CD4-positive, alpha-beta T cell treated with Interferon gamma for 1 hour (primary cell): ENCODE measurements at regions not wholly inside any gene's neighbourhood (a gene's known extent, or its start where the extent isn't known, plus 50 kb on each side); places are given as distances from the start of the nearest gene placed in this dataset.

Experiments used
- DNase-seq: peaks from one replicate; pipeline ENCODE4 v3.0.0-alpha.2; 2020

DNA sequence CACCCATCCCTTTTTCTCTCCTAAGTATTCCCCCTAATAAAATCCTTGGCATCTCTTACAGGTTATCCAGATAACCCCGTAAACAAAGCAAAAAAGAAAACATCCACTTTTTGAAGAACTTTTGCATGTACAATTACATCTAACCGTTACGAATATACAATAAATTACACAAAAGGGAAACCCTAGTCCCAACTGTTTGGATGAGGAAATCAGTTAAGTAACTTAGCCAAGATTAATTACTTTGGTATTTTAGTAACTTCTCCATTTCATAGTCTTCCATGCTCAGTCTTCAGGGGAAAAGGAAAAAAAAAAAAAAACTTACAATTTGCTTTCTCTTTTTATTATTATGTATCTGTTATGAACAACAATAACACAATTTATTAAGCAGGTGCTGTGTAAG is 212.9 kb downstream of the ACTL7B start:
- DNase-seq = no peak

DNA sequence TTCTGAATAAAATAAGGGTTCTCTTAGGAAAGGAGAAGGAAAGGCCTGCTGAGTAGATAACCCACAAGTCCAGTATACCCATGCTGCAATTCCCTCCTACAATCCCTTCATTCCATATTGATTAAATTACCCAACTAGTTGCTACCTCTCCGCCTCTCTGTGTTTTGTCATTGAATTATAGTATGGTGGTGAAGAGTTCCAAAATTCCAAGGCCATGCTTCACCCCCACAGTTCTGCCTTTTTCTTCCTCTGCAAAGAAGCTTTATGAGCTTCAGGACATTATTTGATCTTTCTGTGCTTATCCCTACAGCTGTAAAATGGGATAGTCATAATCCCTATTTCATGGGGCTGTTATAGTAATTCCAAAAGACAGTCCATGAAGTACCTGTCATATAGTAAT is 215.6 kb downstream of the ACTL7B start:
- DNase-seq = no peak

DNA sequence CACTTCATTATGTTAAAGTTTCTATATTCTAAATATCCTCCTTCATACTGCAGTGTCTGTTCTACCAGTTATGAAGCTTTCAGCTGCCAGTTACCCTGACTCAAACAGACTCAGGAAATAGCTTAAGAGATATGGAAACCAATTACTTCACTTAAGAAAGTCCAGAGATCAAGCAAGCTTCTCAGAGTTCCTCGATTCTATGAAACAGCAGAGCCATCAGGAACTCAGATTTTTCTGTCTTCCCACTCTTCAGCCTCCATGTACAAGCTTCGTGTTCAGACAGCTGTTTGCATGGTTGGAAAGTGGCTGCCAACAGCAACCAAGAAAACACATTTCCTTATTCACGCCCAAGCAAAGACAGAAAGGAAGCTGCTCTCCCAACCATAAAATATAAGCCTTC is 216.1 kb downstream of the ACTL7B start:
- DNase-seq = no peak

DNA sequence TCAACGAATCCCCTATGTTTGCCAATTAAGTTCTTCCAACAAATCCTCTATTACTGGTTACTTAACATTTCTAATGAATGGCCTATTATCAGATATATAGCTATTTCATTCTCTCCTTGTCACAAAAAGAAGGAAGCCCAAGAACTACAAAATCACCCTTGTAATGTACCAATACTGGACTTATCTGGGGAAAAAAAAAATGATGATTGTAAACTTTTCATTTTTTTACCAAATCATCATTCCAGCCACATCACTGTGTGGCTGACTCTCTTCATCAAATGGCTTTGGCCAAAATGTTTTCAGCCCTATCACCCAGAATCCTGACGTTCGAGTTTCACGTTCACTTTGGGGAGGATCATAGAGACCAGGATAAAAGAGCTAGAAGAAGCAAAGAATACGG is 216.7 kb downstream of the ACTL7B start:
- DNase-seq = no peak

DNA sequence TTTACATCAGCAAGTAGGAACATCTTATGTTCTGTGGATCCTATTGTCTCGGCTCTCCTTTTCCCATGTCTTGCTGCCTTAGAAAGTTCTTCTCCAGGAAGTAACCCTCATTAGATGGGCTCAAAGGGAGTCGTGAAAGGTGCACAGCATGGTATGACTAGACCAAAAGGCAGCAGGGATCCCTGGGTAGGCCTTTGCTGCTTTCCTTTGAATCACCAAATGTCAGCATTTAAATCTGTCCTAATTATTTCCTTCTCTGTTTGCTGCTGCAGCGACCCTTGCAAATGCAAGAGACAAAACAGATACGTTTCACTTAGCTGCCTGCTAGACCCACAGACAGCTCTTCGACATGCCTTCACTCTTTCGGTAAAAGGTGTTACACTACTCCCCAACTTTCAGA is 218.4 kb downstream of the ACTL7B start:
- no peak for DNase-seq

DNA sequence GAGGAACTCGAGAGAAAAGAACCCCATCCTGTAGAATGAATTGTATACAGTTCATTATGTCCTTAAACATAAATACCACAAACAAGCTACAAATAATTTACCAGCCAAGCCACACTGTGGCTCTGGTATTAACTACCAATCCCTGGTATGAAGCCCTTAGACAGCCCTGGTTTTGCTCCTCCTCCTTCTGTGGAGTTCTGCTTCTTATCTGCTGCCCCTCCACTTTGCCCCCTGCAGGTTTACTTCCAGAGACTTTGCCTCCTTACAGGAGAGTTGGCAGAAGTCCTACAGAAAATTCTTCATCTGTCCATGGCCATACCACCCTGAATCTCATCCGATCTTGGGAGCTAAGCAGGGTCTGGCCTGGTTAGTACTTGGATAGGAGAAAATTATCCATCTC is 219.8 kb downstream of the ACTL7B start:
- DNase-seq = no peak

DNA sequence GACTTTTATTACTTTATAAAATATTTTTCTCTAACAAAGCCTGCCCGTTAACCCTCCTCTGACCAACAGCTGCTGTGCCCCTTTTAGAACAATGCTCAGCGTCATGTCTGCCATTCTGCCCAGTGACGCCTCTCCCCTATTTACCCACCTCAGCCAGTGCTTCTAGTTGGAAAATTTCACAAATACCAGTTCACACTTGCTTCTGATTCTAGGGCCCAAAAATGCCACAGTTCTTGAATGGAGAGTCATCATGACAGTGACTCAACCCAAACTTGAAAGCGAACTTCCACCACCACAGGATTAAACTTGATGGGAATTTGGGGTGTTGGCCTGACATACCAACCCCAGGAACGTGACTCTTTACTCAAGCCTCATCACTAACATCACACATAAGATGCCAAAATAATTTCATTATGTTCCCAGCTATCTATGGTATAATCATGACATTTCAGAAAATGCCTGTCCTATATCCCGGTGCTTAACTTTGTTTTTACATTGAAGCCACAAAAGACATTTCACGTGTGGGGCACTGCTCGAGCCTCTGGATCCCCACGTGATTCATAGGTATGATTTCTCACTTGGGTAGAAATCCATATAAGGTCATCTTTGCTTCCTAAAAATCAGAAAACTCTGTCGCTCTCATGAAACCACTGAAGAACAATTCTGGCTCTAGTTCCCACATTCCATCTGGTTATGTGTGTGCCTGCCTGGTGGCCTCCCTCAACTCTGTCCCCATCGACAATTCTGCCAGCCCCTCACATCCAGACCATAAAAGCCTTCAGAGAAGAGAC is 220.9 kb downstream of the ACTL7B start:
- no peak for DNase-seq

DNA sequence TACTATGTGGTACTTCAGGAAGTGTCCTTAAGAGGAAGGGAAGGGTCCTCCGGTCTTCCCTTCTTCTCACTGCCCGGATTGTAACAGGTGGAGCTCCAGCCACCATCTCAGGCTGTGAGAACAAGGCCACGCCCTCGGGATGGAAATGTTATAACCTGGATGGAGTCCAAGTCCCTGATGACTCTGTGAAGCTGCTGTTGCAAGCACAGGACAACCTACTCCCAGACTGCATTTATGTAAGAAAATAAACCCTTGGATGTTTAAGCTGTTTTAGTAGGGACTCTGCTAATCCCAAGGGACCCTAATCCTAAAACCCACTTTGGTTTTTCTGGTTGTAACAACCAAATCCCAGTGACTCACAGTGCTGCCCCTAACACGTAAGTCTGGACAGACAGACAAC is 221.6 kb downstream of the ACTL7B start:
- no peak for DNase-seq

DNA sequence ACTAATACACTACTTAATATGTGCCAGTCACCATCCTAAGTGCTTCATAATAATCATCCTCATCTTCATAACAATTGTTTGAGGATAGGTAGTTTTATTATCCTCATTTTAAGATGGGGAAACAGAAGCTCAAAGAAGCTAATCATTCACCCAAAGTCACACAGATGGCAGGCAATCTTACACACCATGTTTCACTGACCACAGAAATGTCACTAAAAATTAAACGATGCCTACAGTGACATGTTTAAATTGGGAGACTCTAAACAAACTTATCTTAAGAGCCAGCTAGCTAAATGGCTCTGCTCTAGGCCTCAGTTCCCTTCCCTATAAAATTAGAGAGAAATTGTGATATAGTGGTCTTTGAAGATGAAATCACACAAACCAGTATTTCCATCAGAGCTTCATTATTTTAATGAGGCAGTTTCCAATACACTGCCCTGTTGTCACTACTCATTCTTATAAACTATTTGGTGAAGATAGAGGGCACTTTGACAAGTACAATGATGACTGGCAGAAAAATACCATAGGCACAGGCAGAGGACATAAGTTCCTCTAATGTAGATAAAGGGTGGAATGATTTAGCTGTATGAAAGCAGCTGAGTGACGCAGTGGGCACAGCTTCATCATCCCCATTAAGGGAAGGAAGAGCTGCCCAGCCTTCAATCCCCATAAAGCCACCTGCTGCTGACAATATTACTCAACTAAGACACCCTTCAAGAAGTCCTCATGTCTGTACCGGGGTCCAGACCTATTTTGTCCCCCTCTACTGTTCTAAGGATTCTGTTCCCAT is 224.1 kb downstream of the ACTL7B start:
- DNase-seq = peak; percentile 34

DNA sequence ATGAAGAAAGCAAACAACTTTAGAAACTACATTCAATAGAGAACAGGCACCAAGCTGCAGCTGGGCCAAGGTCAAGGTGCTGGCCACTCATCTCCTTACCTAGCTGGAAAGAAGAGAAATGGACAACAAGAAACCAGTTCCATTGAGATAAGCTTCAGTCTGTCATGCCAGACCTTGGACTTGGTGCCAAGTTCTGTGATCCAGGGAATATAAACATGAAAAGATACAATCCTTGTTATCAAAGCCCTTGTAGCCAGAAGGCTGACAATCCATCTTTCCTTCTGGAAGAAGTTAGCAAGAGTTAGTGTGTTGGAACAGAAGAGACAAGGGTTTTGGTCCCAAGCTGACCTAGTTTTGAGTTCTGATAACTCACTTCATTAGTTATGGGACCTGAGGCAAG is 227.5 kb downstream of the ACTL7B start:
- no peak for DNase-seq

DNA sequence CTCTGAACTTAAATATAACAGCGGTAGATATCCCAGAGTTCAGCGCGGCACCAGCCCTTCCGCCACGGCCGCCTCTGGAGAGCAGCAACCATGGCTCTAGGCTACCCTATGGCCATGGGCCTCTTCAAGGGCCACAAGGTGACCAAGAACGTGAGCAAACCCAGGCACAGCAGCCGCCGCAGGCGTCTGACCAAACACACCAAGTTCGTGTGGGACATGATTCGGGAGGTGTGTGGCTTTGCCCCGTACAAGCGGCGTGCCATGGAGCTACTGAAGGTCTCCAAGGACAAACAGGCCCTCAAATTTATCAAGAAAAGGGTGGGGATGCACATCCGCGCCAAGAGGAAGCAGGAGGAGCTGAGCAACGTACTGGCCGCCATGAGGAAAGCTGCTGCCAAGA is 229.0 kb downstream of the ACTL7B start:
- no peak for DNase-seq

DNA sequence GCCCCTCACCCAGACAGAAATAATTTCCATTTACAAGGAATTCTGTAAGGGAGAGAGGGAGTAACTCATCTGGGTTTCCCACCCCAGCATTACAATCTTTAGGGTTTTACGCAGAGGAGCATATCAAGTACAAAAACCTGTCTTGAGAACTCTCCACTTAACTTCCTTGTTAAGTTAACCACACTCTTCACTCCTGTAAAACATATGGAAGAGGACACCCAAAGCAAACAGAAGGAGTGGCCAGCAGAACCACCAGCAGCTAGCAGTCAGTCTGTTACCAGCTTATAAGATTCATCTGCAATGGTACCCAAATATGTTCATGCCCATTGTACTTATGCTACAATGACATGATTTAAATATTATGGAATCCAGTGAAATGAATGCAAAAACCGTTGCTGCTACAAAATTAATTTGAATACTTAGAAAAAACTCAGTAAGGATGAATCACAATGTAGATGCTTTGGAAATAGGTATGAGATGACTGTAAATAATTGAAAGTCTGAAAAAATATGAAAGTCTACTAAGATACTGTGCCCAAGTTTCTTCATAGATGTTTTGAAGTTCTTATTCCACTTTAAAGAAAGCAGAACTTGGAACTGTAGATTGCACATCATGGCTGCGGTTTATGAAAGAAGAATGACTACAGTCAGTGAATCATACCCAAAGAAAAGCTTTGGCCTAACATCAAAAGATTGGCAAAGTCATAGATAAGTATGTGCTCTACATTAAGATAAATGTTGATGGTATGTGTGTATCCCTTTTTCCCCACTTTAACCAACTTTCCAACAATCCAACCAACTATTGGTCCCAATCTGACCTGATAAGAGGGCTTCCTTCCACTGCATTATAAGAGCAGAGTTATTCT is 233.6 kb downstream of the ACTL7B start:
- no peak for DNase-seq

DNA sequence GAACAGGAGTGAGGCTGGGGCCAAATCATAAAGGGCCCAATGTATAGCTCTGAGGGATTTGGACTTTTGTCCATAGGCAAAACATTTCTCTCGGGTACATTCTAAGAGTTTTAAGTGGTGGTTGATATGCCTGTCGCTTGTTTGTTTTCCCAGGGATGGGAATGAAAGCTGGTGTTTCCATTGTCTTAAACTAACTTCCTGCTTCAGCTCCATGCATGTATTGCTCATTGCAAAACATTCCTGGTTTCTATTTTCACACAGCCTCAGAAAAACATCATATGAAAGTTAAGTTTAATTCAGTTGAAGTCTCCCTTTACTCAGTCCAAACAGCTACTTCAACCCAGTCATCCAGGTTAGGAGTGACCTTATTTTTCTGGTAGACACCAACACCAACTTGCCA is 235.0 kb downstream of the ACTL7B start:
- DNase-seq = no peak

DNA sequence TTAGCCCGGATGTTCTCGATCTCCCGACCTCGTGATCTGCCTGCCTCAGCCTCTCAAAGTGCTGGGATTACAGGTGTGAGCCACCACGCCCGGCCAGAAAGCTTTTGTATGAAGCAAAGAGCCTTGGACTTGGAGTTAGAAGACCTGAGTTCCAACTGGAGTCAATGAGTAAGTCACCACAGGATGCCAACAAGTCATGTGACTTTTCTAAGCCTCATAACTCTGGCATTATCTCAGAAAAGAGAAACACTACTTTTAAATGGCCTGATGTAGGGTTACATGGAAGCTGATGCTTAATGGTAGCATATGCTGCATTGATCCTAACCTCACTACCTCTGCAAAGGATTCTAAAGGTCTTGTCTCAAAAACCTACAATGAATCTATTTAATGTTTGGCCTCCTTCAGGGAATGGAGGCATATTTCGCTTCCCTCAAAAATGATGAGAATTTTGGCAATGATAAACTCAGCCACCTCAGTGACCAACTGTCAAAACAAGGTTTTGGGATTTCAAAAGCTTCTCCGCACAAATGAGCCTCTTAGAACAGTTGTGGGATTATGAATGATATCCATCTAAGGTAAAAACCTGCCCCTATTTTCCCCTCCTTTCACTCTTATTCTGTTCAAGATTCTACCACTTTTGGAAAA is 236.8 kb downstream of the ACTL7B start:
- no peak for DNase-seq

DNA sequence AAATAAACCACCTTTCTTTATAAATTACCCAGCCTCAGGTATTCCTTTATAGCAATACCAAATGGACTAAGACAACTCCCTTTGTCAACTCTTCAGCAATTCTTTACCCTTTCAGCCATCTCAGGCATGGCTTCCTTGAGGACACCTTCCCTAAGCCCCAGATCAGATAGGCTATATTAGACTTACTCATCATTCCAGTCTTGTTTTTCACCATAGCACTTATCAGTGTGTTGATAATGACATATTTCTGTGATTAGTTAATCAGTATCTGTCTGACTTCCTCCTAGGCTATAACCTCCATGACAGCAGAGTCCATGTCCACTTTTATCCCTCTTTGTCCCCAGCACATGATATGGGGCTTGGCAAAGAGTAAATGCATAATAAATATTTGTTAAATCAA is 238.1 kb downstream of the ACTL7B start:
- DNase-seq = no peak

DNA sequence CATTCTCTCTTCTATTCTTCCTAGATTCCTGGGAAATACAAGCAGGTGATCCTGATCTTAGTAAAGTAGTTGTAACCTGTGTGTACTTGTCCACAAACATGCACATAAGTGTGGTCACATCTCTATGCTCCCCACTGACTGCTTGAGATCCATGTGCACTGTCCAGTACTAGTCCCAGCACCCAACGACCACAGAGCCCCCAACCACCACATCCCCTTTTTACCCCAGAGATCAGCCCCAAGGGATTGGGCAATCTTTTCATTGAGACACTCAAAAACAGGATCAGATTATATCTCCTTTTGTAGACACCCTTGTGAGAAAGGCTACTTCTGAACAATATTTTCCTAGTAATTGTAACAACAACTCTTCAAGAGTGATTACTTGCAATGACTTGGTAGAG is 240.6 kb downstream of the ACTL7B start:
- DNase-seq = no peak

DNA sequence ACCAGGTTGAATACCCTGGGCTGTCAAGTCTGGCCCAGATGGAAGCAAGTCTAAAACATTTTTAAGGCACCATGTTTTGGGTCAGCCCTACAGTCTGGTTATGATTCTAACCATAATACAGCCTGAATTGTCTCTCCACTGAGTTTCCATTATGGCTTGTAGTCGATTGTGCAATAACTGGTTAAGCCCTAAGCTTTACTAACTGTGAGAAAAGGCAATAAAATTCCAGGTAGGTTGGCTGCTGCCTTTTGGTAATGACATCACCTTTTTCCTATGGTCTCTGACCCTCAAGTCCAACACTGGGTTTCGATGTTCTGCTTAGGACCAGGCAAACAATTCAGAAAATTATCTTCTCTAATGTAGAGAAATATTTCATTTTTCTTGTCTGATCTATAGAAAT is 243.3 kb downstream of the ACTL7B start:
- DNase-seq = no peak

DNA sequence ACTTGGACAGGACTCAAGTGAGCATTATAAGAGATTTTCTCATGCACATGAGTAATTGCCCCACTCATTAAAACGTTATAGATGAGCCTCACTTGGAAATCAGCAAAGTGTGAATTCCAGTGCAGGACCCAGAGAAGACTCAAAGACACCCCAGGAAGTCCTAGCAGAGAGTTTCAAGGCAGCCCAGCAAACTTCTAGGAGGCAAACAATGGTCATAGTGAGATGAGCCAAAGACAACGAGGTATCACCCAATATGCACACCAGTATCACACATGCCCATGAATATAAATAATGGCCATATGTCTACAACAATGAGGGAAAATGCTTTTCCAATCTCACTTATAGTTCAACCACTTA is 245.9 kb downstream of the ACTL7B start:
- DNase-seq = no peak

DNA sequence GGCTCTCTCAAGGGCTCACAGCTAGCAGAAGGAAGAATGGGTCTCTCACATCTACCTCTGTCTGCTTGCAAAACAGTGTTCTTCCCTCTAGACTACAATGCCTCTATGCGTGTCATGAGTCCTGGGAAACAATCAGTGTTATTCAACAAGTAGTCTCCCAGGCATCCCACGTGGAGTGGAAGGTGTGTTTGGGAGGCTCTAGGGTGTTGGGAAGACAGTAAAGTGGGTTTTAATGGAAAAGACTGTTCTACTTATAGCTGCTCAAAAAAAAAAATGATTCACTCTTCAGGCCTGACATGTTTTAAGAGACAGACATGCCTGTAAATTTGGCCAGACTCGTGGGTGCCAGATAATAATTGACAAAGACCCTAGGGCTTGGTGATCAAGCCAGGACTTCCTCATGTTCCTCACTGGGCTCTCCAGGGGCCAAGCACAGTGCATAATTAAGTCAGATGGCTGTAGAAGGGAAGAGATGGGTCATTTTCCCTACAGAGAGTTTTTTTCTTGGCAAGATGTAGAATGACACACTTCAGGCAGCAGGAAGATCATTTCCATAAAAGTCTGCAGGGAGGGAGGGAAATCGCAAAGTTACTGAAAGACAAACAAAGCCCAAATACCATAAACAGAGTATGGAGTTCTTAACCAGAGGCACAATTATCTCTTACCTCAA is 246.4 kb downstream of the ACTL7B start:
- no peak for DNase-seq

DNA sequence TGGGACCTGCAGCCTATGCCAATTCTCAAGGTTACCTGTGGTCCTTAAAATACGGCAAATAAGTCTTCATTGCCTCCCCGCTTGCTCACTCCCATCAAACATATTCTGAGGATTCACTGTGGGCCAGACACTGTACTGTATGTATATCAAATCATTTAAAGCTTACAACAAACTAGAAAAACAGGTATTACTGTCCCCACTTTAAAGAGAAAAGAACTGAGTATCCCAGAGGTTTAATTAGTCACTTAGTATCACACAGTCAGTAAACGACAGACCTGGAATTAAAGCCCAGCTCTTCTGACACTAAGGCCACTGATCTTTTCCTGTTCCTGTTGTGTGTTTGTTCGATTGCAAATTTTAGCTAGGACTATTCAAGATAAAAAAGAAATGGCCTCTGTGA is 248.2 kb downstream of the ACTL7B start:
- DNase-seq = no peak

DNA sequence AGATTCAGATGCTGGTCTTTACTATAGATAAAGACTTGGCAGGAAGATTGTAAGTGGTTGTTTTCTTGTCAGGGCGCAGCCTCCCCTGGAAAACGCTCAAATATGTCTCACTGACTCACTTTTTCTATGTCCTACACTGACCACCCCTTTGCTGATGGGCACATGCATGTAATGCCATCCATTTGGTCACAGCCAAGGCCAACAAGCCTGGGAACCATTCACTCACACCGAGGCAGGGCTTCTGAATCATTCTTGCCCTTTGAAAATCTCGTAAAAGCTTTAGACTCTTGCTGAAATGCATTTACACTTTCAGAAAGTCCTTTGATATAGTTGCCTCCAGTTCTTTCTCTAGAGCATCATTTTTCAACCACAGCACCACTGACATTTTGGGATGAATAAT is 249.4 kb downstream of the ACTL7B start:
- DNase-seq = no peak

DNA sequence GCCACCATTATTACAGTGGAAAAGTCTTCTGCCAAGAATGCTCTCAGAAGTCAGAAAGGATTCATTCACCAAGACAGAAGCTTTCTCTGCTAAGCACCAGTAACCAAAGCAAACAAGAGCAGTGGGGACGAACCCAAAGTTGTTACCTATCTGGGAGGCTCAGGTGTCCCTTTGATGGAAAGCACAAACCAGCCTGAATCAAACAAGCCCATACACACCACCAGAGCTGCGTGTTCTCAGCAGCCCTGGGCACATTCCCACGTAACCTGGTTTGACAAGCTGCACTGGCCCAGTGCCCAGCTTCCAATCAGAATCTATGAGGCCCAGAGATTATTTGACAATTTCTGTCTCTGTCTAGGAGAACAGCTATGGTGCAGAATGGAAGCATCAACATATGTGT is 252.6 kb downstream of the ACTL7B start:
- DNase-seq = no peak

DNA sequence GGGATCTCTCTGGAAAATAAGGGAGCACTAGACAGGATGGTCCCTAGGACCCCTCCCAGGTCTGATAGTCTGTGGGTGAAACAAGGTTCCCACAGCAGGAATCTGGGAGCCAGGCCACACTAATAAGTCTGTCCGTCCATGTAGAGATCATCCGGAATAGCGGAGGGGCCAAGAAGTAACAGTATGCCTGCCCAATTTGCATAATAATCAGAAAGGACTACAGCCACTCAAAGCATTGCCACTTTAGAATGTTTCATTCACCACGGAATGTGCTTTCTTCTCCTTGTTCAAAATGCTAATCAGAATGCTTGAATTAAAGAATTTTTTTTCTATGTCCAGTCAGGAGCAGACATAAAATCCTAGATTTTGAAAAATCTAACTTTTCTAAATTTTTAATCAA is 254.9 kb downstream of the ACTL7B start:
- no peak for DNase-seq
